ENCODE measurements at regions not wholly inside any gene's neighbourhood (a gene's known extent, or its start where the extent isn't known, plus 50 kb on each side); places are given as distances from the start of the nearest gene placed in this dataset.

GRCh38 chr1:22268327-22268726, 125.4 kb upstream of the WNT4 start:
- TF ChIP-seq, protein P1, sequence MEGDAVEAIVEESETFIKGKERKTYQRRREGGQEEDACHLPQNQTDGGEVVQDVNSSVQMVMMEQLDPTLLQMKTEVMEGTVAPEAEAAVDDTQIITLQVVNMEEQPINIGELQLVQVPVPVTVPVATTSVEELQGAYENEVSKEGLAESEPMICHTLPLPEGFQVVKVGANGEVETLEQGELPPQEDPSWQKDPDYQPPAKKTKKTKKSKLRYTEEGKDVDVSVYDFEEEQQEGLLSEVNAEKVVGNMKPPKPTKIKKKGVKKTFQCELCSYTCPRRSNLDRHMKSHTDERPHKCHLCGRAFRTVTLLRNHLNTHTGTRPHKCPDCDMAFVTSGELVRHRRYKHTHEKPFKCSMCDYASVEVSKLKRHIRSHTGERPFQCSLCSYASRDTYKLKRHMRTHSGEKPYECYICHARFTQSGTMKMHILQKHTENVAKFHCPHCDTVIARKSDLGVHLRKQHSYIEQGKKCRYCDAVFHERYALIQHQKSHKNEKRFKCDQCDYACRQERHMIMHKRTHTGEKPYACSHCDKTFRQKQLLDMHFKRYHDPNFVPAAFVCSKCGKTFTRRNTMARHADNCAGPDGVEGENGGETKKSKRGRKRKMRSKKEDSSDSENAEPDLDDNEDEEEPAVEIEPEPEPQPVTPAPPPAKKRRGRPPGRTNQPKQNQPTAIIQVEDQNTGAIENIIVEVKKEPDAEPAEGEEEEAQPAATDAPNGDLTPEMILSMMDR (IDR thresholded peaks at IDR 0.05; ENCODE audit: insufficient read depth, low read length) = no peak
- no peak overlapping the region for H3K4me3 ChIP-seq (ENCODE audit: low read depth, low read length)
- no peak for DNase-seq (ENCODE audit: low read depth)

DNA sequence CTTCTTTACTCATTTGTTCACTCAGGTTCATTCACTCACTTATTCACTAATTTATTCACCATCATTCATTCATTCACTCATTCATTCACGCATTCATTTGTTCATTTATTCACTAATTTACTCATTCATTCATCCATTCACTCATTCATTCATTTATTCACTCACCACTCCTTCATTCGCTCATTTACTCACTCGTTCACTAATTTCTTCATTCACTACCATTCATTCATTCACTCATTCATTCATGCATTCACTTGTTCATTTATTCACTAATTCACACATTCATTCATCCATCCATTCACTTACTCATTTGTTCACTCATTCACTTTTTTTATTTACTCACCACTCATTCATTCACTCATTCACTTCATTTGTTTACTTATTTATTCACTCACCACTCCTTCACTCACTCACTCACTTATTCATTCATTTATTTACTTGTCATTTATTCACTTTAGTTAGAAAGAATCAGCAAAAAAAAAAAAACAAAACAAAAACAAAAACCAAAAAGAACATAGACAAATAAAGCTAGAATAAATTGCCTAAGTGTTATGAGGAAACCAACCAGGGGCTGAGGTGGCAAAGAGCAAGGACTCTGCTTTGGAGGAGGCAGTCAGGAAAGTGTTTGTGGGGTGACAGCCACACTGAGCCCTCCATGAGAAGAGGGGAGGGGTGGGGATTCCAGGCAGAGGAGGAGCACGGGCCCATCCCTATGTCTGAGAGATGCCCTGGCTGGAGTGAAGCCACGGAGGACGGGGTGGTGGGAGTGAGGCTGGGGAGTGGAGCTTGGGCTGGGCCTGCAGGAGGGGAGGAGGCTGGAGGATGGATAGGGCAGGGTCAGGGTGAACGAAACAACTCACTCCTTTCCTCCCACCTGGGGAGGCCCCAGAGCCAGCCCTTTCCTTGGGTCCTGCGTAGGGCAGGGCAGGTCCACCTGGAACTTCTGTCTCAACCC, 129.2 kb upstream of the WNT4 start:
- DNase-seq (ENCODE audit: low read depth) = no peak

GRCh38 chr1:22273686-22274681, 131.1 kb upstream of the WNT4 start:
- no peak for DNase-seq (ENCODE audit: low read depth)
- H3K4me3 ChIP-seq (ENCODE audit: low read depth, low read length) = no peak overlapping the region
- TF ChIP-seq, protein P1 (IDR thresholded peaks at IDR 0.05; ENCODE audit: insufficient read depth, low read length) = no peak

More for the DNA sequence above, 129.2 kb upstream of the WNT4 start:
- TF ChIP-seq, protein P1 (IDR thresholded peaks at IDR 0.05; ENCODE audit: insufficient read depth, low read length) = no peak
- H3K4me3 ChIP-seq (ENCODE audit: low read depth, low read length) = no peak overlapping the region

DNA sequence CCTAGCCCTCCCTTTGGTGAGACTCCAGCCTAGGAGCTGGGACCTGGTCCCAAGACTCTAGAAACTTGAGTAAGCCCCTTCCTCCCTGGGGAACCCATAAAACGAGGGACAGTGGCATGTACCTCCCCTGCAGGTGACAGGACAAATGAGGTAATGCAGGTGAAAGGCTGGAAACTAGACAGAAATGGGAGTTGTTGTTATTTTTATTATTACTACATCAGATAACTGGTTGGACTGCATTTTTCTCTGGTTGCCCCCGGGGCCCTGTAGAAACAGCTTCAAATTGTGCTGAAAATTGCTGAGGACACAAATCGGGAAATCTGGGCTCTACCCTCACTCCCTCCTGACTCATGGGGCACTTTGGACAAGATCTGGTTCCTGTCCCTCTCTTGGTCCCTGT, 132.3 kb upstream of the WNT4 start:
- TF ChIP-seq, protein P1 (IDR thresholded peaks at IDR 0.05; ENCODE audit: insufficient read depth, low read length) = no peak
- DNase-seq (ENCODE audit: low read depth) = no peak
- H3K4me3 ChIP-seq (ENCODE audit: low read depth, low read length) = no peak overlapping the region

GRCh38 chr1:22275626-22276395, 132.9 kb upstream of the WNT4 start:
- H3K4me3 ChIP-seq (ENCODE audit: low read depth, low read length) = no peak overlapping the region
- TF ChIP-seq, protein P1 (IDR thresholded peaks at IDR 0.05; ENCODE audit: insufficient read depth, low read length) = peak; percentile 92
- peak; percentile 55 for DNase-seq (ENCODE audit: low read depth)

- TF ChIP-seq, protein P1 (IDR thresholded peaks at IDR 0.05; ENCODE audit: insufficient read depth, low read length) = no peak
- no peak overlapping the region for H3K4me3 ChIP-seq (ENCODE audit: low read depth, low read length)
- DNase-seq (ENCODE audit: low read depth) = no peak
Measured at GRCh38 chr1:22276396-22276748, 133.5 kb upstream of the WNT4 start.

Data from fibroblast of the aortic adventitia (primary cell).